NCI-H1694 (cell line): ENCODE measurements at regions not wholly inside any gene's neighbourhood (a gene's known extent, or its start where the extent isn't known, plus 50 kb on each side); places are given as distances from the start of the nearest gene placed in this dataset.
"Not testable (repeated sequence)": the region's sequence is repeated elsewhere in the genome, so short reads cannot be mapped to it uniquely, and the experiment has no call there.

Experiments
- DNase-seq: peaks from one replicate; lab custom pipeline; 2025; lab: John Stamatoyannopoulos, UW

DNA sequence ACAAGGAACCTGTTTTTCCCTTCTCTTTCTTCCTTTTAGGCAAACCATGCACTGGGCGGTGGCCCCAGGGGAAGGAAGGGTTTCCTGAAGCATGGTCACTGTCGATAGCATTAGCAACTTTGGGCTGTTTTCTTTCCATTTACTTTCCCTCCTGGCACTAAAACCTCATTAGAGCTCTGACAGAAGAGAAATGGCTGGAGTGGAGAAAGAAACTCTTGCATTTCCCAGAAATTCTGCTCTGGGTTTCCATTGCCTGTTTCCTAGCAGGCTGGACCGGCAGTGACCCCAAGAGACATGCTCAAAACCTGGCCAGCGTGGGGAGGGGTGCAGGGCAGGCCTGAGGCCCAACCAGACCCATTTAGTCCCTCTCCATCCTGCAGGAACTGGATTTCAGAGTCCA, 230.7 kb upstream of the CCL2 start:
- no peak for DNase-seq

DNA sequence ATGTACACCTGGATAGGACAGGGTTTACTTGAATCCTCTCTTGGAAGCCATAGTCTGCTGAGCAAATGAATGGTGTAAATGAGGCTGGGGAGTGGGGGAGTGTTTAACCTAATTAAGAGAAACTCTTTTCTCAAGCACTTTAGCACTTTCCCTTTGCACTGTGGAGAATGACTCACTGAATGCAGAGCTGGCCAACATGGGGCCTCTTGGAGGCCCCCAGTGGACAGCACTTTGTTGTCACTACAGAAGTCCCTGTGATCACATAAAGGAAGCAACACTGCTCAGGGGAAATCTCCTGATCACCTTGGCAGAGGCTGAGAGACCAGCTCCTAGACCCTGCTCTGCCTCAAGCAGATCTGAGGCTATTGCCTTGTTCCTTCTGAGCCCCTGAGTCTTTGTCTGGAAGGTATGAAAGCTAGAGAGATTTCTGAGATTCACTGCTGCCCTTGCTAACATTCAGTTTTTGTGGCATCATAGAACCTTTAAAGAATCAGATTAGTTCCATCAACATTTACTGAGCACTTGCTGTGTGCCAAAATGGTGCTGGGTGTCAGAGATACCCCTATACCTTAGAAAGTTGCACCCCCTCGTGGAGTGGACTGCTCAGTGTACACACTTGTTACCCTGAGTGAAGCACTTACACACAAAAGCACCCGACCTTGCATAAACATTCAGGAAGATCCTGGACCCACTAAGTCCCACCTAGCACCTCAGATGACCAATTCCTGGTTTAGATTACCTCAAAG, 230.1 kb upstream of the CCL2 start:
- no peak for DNase-seq

DNA sequence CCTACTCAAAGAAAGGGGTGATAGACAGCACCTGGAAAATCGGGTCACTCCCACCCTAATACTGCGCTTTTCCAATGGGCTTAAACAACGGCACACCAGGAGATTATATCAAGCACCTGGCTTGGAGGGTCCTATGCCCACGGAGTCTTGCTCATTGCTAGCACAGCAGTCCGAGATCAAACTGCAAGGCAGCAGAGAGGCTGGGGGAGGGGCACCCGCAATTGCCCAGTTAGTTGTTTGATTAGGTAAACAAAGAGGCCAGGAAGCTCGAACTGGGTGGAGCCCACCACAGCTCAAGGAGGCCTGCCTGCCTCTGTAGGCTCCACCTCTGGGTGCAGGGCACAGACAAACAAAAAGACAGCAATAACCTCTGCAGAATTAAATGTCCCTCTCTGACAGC, 224.5 kb upstream of the CCL2 start:
- not testable (repeated sequence) for DNase-seq

DNA sequence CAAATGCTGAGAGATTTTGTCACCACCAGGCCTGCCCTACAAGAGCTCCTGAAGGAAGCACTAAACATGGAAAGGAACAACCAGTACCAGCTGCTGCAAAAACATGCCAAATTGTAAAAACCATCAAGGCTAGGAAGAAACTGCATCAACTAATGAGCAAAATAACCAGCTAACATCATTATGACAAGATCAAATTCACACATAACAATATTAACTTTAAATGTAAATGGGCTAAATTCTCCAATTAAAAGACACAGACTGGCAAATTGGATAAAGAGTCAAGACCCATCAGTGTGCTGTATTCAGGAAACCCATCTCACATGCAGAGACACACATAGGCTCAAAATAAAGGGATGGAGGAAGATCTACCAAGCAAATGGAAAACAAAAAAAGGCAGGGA, 222.8 kb upstream of the CCL2 start:
- not testable (repeated sequence) for DNase-seq

DNA sequence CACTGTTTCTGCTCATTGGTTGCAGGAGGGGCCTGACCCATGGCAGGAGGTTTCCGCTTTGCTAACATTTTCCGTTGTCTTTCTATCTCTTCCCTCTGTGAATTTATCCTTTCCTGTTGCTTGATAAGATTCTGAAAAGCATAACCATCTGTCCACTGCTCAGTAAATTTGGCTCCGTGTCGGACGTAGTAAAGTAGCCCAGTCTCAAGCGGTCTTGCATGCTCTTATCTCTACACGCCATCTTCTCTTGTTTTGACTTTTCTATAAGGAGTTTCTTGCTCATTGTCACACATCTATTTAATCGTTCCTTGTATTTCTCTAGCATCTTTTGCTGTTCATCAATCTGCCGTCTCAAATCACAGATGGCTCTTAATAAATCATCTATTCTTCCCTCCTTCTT, 216.3 kb upstream of the CCL2 start:
- DNase-seq, result not testable (repeated sequence)

DNA sequence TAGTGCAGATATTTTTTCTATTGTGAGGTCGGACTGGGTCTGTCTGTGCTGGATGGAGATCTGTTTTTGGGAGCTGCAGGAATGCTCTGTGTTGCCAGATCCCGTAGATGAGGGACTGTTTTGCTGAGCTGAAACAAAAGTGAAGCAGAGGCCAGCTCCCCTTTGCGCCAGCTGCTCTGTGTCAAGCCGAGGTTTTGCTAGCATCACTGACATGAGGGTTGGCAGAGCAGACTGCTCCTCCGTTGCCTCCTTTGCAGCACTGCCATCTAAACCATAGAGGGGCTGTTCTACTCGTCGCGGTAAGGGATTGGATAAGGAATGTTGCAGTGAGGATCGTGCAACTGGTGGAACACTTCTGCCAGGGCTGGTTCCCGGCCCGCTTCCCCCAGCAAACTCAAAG, 215.9 kb upstream of the CCL2 start:
- not testable (repeated sequence) for DNase-seq

DNA sequence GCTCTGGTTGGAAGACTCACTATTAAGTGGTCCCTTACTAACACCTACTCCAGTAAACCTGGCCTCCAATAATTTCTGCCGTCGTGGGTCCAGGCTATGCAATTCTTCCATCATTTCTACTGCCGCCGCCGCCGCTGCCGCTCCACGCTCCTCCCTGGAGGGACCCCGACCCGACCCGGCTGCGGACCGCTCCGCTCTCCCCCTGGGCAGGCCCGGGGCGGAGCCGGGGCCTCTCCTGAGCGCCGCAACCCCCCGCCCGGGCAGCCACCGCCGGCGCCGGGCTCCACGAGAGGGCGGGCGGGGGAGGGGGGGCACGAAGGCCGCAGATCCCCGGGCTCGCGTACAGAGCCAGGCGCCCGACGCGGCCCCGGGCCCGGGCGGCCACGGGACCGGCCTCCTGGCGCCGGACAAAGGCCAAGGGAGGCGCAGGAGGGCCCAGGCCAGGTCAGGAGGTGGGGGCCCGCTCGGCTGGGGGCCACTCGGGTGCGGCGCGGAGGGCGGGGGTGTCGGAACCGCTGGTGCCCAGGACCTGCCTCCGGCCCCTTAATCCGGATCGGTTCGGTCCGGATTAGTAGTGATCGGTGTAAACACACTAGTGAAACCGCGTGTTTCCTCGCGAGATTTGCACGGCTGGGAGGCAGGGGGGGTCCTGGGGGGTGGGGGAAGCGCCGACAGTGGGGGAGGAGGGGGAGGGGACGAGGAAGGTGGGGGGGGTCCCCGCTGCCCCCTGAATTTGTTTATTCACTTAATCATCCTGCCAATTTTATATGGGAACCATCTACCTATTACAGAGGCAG, 215.1 kb upstream of the CCL2 start:
- not testable (repeated sequence) for DNase-seq

DNA sequence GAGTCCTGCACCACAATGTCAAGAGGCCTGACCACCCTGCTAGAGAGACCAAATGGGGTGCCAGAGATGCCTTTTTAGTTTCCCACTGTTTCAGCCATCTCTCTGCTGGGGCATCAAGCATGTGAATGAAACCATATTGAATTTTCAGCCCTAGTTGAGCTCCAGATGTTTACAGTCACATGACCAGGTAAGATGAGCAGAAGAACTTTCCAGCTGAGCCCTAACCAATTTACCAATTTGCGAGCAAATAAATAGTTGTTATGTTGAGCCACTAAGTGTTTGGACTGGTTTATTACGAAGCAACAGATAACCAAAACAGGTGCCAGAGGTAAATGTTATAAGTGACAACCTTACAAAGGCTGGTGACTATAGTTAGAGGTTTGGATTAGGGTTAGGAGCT, 209.1 kb upstream of the CCL2 start:
- DNase-seq, result no peak

DNA sequence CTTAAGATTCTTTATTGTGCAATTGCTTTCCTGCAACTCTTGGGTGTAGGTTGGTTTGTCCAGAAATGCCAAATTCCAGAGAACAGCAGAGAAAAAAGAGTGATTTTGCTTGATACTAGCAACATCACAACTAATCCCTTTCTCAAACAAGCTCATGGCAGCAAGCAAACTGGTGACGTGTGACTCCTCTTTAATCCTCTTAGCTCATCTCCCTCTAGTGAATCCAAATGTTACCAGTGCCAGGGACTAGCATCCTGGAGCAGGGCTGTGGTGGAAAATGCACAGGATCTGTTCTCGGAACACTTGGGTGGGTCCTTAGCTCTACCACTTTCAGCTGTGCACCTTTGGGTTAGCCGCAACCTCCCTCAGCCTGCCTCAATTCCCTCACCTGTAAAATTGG, 204.0 kb upstream of the CCL2 start:
- no peak for DNase-seq

DNA sequence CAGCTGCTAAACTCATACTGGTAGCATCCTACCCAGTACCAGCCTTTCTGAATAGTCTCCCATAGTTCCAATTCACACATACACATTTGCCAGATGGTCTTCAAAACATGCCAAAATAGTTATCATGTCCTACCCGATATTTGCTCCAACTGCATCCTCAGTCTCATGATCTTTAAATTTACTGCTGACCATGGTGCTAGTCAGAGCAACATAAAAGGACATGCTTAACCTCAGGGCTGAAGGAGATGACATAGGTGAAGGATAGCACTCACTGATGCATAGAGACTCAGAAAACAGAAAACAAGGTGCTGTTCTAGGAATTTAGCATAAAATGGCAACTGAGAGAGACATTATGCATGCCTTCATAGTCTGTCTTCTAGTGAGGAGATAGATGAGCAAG, 200.6 kb upstream of the CCL2 start:
- DNase-seq, result no peak

DNA sequence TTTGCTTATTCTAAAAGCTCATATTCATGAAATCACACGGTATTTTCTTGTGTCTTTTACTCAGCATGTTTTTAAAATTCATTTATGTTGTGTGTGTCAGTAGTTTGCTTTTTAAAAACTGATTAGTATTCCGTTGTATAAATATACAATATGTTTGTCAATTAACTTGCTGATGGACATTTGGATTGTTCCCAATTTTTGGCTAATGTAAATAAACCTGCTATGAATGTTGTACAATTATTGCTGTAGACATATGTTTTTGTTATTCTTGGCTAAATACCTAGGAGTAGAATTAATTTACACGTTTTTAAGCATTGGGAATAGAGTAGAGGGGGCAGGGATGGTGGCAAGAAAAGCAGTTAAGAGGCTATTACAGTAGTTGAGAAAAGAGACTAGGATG, 199.5 kb upstream of the CCL2 start:
- no peak for DNase-seq

DNA sequence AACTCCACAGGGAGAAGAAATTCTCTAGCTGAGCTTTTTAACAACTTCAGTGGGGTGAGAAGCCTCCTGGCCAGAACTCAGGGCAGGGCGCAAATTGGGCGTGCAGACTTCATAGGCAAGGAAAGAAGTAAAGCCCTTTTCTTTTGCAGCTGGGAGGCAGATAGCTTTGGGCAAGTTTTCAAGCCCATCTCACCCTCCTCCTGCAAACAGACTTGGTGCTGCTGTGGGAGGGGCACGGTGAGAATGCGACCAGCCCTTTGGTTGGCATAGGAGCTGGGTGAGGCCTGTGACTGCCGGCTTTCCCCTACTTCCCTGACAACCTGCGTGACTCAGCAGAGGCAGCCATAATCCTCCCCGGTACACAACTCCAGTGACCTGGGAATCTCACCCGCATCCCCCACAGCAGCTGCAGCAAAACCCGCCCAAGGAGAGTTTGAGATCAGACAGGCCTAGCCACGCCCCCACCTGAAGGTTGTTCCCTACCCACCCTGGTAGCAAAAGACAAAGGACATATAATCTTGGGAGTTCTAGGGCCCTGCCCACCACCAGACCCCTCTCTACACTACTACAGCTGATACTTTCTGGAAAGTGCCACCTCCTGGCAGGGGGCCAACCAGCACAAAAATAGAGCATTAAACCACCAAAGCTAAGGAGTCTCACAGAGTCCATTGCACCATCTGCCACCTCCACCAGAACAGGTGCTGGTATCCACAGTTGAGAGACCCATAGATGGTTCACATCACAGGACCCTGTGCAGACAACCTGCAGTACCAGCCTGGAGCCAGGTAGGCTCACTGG, 195.5 kb upstream of the CCL2 start:
- no peak for DNase-seq

DNA sequence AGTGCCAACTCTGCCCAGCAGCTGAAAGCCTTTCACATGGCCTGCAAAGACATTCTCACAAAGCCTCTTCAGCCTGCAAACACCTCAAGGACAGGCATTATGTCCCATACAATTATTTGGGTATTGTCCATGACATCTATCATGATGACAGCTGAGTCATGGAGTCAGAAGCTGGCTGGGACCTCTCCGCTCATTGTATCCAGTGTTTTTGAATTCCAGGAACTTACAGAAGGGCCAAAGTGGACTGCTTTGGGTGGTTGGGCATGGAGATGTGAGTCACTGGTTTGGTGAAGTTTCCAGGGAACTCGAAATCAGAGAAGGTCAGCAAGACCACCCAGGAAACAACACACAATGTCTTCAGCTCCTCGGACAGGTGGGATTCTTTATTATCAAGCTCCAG, 188.6 kb upstream of the CCL2 start:
- DNase-seq, result no peak

DNA sequence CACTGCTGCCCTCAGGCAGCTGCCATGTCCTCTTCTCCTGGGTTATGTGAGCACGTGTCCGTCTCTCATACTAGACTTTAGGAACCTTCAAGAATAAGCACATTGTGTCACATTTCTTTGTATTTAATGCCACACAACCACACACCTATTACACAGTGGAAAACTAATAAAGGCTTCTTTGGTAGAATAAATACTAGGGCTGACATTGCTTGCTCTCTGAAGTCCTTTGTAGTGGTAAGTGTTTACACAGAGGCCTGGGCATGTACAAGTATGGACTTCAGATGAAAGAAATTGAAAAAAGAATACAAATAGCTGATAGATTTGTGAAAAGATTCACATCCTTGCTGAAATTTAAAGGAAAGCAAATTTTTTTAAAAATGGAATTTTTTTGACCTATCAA, 188.1 kb upstream of the CCL2 start:
- DNase-seq, result no peak

DNA sequence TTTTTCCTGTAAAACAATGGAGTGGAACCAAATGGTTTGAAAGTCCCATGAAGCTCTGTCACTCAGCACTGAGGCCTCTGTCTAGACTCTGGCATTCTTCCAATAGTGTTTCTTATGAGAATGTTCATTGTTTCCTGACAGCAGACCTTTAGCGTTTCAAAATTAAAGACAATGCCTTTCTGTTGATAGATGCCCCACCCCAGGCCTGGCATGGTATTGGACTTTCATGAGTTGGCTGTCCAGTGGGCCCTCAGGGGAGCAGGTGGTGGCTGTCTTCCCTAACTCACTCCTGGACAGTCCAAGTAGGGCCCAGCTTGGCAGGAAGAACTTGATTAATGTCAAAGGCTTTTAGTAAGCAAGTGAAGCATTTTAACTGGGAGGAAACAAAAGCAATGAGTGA, 186.5 kb upstream of the CCL2 start:
- no peak for DNase-seq

DNA sequence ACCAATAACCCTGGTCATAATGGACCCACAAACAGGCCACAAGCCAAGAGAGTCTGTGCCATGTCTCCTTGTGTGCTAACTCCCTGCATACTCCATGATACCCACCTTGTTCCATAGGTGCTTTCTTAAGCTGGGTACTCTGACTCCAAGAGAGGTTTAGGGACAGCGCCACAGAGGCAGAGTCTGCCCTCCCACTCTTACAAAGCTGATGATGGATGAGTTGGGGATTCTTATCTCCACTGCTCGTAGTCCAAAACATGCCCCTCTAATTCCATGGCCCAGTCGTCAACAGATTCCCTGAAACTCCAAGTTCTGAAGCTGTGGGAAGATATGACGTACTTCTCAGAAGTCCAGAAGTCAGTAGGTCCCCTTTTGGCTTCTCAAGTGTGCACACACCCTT, 184.4 kb upstream of the CCL2 start:
- no peak for DNase-seq

DNA sequence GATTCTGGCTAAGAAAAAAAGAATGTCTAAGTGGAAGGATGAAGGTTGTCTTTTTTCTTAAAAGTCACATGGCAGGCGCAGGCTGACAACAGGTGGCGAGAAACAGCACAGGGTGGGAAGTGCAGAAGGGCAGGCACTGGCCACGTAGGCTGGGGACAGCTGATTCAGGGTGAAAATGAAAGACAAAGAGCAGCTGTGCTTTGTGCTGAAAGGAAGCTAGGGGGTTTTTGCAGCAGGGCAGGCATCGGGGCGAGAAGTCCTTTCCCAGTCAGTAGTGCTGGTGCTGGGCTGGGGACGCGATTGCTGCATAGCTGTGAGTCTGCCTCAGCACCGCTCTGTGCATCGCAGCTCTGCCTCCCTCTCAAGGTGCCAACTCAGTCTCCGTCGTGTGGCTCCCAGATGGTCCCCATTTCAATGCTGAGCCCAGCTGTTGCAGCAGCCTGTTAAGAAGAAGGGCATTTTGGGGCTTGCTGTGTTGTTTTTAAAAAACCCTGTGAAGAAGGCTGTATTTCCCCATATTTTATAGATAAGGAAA, 183.1 kb upstream of the CCL2 start:
- DNase-seq, result no peak

DNA sequence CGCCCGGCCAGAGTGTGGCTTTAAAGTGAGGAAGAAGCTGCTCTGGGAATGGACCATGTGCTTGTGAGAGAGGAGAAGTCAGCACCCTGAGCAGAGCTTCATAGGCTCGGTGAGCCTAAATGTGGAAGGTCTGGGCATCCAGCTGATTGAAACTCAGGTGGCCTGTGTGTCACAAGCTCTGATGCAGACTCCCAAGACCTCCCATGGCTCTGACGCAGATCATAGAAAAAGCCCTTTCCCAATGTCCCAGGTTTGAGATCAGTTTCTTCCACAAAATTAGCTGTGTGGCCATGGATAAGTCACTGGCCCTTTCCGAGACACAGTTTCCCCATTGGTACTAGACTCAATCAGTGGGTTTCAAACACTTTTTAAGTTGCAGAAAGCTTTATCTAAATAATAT, 180.0 kb upstream of the CCL2 start:
- no peak for DNase-seq

DNA sequence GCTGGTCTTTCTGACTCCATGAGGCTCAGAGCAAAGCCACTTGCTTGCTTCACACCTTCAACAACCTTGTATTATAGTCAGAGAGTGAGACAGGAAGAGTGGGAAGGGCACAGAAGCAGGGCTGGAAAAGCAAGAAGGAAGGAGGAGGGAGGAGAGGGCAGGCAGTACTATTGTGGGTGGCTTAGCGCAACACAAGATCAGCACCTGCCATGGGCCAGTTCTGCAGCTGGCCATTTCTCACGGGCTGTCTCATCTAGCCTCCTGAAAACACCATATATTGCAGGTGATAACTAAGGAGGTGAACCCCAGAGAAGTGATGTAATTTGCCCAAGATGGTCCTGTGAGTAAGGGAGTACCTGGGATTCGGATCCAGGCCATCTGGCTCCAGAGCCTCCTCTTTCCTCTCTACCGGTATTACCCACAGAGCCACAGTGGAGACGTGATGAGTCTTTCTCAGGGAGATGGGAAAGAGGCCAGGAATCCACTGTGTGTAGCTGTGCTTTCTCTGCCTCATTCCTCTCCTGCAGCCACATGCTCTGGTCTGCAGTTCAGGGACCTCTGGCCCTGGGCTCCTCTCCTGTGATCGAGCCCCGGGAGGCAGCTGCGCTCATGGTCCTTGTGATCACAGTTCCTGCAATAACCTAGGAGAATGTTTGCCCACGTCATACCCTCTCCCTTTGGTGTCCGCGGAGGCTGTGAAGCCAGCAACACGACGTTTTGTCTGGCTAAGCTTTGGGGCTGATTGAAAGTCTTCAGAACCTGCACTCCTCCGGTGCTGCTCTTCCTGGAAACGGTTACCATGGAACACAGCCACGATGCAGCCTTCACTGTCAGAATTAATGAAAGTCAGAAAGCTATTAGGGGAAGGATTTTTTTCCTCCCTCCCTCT, 178.1 kb upstream of the CCL2 start:
- no peak for DNase-seq

DNA sequence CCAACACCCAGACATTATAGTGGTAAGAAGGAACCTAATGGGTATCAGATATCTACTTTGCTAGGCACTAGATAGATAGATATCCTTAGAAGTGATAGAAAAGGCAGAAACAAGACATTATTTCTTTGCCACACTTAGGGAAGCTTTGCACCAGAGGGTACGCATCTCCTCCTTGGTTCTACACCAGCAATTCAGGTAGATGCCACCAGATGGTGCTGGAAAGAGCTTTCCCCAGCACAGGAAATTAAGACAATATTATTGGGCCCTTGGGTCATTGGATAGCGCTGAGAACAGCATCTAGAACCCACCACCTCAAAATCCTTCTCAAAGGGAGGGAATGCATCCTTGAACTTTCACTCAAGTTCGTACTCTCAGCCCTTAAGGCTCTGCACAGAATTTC, 173.8 kb upstream of the CCL2 start:
- peak; percentile 17 for DNase-seq

DNA sequence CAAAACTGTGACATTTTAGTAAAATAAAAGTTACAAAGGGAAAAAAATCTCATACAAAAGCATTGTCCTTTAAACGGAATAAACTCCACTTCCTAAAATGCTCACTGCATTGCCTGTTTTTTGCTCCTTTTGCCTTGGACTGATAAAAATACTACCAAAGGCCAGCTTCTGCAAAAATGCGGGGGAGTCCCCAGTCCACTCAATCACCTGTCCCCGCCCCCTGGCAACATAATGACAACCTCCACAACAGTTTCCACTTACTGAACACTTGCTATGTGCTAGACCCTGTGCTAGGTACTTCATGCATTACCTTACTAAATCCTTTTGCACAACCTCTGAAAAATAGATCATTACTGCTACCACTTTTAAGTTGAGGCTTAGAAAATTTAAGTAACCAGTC, 172.7 kb upstream of the CCL2 start:
- no peak for DNase-seq

DNA sequence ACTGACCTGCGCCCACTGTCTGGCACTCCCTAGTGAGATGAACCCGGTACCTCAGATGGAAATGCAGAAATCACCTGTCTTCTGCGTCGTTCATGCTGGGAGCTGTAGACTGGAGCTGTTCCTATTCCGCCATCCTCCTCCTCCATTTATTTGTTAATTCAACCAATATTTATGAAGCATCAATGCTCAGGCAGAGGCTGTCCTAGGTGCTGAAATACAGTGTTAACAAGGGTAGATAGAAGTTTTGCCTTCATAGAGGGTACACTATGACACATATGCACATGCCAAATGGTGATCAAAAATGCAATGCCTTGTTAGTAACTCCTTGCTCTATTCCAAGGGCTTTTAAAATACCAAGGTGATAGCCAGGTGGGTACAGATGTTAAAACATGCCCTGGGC, 166.0 kb upstream of the CCL2 start:
- DNase-seq, result not testable (repeated sequence)
